ENCODE measurements at regions not wholly inside any gene's neighbourhood (a gene's known extent, or its start where the extent isn't known, plus 50 kb on each side); places are given as distances from the start of the nearest gene placed in this dataset.

DNA sequence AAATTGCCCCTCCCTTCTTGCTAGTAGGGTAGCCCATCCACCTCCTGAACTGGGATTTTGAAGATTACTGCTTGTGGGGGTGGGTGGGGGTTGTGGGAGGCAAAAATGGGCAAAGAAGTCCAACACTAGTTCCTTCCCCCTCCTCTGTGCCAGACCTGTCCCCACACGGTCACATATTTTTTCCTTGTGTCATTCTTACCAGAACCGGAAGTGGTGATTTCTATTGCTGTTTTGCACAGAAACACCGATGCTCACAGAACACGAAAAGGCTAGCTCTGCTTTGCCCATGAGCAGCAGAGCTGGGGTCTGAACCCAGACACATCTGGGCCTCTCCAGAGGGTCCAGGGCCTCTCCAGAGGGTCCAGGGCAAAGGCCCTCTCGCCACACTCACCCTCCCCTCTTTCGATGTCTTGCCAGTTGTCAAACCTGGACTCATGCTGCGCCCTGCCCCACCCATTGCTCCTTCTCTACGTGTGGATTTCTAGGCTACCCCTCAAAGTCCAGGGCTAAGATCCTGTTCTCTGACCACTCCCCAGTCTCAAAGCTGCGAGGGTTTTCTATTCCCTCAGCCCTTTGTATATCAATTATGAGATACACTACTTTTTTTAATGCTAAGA is 264.4 kb upstream of the MSX2 start:
- TF ChIP-seq TCF4 (CRISPR knock-in tag; IDR thresholded peaks at IDR 0.05; ENCODE audit: borderline replicate concordance) = no peak
- no peak for TF ChIP-seq PPARA (CRISPR knock-in tag; IDR thresholded peaks at IDR 0.05; ENCODE audit: borderline replicate concordance)
- TF ChIP-seq ESRRG (CRISPR knock-in tag; IDR thresholded peaks at IDR 0.05) = no peak
- TF ChIP-seq ZFP30 (CRISPR knock-in tag; IDR thresholded peaks at IDR 0.05) = no peak
- TF ChIP-seq, protein P1, sequence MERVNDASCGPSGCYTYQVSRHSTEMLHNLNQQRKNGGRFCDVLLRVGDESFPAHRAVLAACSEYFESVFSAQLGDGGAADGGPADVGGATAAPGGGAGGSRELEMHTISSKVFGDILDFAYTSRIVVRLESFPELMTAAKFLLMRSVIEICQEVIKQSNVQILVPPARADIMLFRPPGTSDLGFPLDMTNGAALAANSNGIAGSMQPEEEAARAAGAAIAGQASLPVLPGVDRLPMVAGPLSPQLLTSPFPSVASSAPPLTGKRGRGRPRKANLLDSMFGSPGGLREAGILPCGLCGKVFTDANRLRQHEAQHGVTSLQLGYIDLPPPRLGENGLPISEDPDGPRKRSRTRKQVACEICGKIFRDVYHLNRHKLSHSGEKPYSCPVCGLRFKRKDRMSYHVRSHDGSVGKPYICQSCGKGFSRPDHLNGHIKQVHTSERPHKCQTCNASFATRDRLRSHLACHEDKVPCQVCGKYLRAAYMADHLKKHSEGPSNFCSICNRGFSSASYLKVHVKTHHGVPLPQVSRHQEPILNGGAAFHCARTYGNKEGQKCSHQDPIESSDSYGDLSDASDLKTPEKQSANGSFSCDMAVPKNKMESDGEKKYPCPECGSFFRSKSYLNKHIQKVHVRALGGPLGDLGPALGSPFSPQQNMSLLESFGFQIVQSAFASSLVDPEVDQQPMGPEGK (CRISPR knock-in tag; IDR thresholded peaks at IDR 0.05; ENCODE audit: borderline replicate concordance) = no peak
- no peak for TF ChIP-seq GLIS3 (CRISPR knock-in tag; IDR thresholded peaks at IDR 0.05)
- TF ChIP-seq POU6F1 (CRISPR knock-in tag; IDR thresholded peaks at IDR 0.05; ENCODE audit: borderline replicate concordance, low read depth) = no peak
- no peak for ATAC-seq

GRCh38 chr5:174462129-174462528 is 262.3 kb upstream of the MSX2 start:
- ATAC-seq = no peak
- TF ChIP-seq TCF4 (CRISPR knock-in tag; IDR thresholded peaks at IDR 0.05; ENCODE audit: borderline replicate concordance) = no peak
- TF ChIP-seq, protein P2, sequence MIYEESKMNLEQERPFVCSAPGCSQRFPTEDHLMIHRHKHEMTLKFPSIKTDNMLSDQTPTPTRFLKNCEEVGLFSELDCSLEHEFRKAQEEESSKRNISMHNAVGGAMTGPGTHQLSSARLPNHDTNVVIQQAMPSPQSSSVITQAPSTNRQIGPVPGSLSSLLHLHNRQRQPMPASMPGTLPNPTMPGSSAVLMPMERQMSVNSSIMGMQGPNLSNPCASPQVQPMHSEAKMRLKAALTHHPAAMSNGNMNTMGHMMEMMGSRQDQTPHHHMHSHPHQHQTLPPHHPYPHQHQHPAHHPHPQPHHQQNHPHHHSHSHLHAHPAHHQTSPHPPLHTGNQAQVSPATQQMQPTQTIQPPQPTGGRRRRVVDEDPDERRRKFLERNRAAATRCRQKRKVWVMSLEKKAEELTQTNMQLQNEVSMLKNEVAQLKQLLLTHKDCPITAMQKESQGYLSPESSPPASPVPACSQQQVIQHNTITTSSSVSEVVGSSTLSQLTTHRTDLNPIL (CRISPR knock-in tag; IDR thresholded peaks at IDR 0.05; ENCODE audit: low read depth) = no peak
- TF ChIP-seq ARNTL (CRISPR knock-in tag; IDR thresholded peaks at IDR 0.05; ENCODE audit: borderline replicate concordance, low read depth) = no peak
- no peak for TF ChIP-seq GLIS3 (CRISPR knock-in tag; IDR thresholded peaks at IDR 0.05)
- no peak for TF ChIP-seq ZNF8 (CRISPR knock-in tag; IDR thresholded peaks at IDR 0.05)
- no peak for TF ChIP-seq SNAI2 (CRISPR knock-in tag; IDR thresholded peaks at IDR 0.05)
- no peak for TF ChIP-seq CSDC2 (CRISPR knock-in tag; IDR thresholded peaks at IDR 0.05)
- TF ChIP-seq ZNF565 (CRISPR knock-in tag; conservative IDR thresholded peaks at IDR 0.05; ENCODE audit: low read depth) = no peak
- TF ChIP-seq ZFP3 (CRISPR knock-in tag; IDR thresholded peaks at IDR 0.05) = no peak
- no peak for TF ChIP-seq PPARA (CRISPR knock-in tag; IDR thresholded peaks at IDR 0.05; ENCODE audit: borderline replicate concordance)
- no peak for TF ChIP-seq ISL1 (CRISPR knock-in tag; IDR thresholded peaks at IDR 0.05)
- TF ChIP-seq POU6F1 (CRISPR knock-in tag; IDR thresholded peaks at IDR 0.05; ENCODE audit: borderline replicate concordance, low read depth) = no peak
- no peak for TF ChIP-seq ESRRG (CRISPR knock-in tag; IDR thresholded peaks at IDR 0.05)
- no peak for TF ChIP-seq OSR1 (CRISPR knock-in tag; IDR thresholded peaks at IDR 0.05)
- no peak for TF ChIP-seq TSHZ2 (CRISPR knock-in tag; IDR thresholded peaks at IDR 0.05)
- TF ChIP-seq, protein P3, sequence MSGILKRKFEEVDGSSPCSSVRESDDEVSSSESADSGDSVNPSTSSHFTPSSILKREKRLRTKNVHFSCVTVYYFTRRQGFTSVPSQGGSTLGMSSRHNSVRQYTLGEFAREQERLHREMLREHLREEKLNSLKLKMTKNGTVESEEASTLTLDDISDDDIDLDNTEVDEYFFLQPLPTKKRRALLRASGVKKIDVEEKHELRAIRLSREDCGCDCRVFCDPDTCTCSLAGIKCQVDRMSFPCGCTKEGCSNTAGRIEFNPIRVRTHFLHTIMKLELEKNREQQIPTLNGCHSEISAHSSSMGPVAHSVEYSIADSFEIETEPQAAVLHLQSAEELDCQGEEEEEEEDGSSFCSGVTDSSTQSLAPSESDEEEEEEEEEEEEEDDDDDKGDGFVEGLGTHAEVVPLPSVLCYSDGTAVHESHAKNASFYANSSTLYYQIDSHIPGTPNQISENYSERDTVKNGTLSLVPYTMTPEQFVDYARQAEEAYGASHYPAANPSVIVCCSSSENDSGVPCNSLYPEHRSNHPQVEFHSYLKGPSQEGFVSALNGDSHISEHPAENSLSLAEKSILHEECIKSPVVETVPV (CRISPR knock-in tag; IDR thresholded peaks at IDR 0.05) = no peak

All from SK-N-SH treated with all-trans-retinoic acid at 6 μM for 48 hours (cell line).